GM19239 (cell line): ENCODE measurements at regions not wholly inside any gene's neighbourhood (a gene's known extent, or its start where the extent isn't known, plus 50 kb on each side); places are given as distances from the start of the nearest gene placed in this dataset.

Experiments
- DNase-seq: peaks from one replicate; pipeline ENCODE4 v3.0.0; 2011; ENCODE audit warnings: low spot score; ENCODE audit not compliant: insufficient read length
- FAIRE-seq: peaks from 2 replicates; lab custom pipeline; 2011; peaks lifted over from hg19 to GRCh38; lab: Jason Lieb, UNC

- DNase-seq (no peak), FAIRE-seq (no peak)
These were observed 448.2 kb upstream of the SETBP1 start for GRCh38 chr18:44232500-44232899.

DNA sequence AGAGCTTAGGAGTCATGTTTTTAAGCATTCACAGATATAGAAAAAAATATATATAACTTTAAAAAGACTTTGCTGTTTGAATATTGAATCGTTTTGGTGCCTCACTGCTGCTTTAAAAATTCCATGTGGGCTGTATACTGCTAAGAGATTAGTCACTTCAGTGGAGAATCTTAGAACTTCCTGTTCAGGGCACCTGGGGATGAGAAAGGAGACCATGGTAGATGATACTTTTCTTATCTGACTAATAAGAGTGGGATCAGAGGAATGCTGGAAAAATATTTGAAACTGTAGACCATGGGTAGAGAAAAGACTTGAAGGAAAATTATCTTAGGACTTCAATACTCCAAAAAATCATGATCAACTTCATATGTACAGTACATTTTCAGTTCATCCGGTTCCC lies 442.2 kb upstream of the SETBP1 start:
- DNase-seq = no peak
- no peak for FAIRE-seq

DNA sequence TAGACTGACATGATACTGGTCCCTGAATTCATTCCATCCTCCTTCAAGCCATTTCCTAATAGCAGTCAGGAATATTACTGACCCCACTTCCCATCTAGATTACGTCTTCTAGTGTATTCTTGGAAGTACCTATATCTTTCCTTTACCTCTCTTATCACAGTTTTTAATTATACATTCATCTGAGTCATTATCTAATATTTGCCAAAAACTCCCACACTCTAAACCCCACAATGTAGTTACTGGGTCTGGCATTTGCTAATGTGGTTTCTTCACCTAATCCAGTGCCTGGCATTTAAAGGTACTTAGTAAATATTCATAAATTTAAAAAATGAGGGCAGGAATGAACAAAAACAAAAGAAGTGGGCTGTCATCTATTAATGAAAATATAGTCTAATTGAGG lies 441.8 kb upstream of the SETBP1 start:
- FAIRE-seq = no peak
- no peak for DNase-seq

DNA sequence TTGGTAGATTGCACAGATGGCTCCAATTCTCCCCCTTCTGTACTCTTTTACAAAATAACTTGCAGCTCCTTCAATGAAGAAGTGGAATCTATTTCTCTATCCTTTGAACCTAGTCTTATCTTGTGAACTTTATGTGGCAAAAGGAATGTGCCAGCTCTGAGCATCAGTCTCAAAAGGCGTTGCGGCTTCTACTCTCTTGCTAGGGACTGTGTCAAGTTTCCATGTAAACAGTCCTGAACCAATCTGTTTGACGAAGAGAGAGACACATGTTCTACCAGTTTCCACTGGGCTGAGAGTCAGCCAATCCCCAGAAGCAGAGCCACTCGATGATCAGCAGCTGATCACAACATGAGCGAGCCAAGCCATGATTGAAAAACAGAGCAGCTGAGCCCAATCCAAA lies 439.7 kb upstream of the SETBP1 start:
- DNase-seq = no peak
- no peak for FAIRE-seq

- FAIRE-seq (no peak), DNase-seq (no peak)
These were observed 435.7 kb upstream of the SETBP1 start for GRCh38 chr18:44245019-44245418.

- FAIRE-seq (no peak), DNase-seq (no peak)
These were observed 434.7 kb upstream of the SETBP1 start for GRCh38 chr18:44246001-44246400.

GRCh38 chr18:44258086-44258485 lies 422.6 kb upstream of the SETBP1 start:
- FAIRE-seq = no peak

GRCh38 chr18:44258576-44258975 lies 422.1 kb upstream of the SETBP1 start:
- DNase-seq (no peak), FAIRE-seq (no peak)

More at GRCh38 chr18:44258086-44258485, 422.6 kb upstream of the SETBP1 start:
- no peak for DNase-seq

- FAIRE-seq (no peak), DNase-seq (no peak)
These were observed 421.1 kb upstream of the SETBP1 start for GRCh38 chr18:44259610-44260009.

GRCh38 chr18:44265437-44265836 lies 415.3 kb upstream of the SETBP1 start:
- no peak for DNase-seq
- no peak for FAIRE-seq

- DNase-seq (no peak), FAIRE-seq (no peak)
These were observed 407.4 kb upstream of the SETBP1 start for GRCh38 chr18:44273298-44273697.

DNA sequence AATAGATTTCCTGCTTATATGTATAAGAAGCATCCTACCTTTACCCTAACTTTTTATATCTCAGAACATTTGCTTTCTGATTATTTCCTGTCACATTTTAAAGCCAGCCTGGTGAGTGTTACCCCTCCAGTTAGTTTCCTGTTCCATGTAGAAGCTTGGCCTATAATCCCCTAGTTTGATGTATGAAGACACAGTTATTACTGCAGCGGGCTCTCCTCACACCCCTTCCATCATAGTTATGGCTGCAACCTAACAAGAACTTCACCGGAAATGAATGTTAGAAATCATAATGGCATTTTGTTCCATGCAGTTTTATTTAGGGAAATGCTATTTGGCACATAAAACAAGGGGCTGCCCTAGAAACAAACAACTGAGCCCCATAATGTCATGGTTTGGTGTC lies 400.2 kb upstream of the SETBP1 start:
- DNase-seq = no peak
- FAIRE-seq = no peak

GRCh38 chr18:44286049-44286448 lies 394.6 kb upstream of the SETBP1 start:
- no peak for FAIRE-seq

DNA sequence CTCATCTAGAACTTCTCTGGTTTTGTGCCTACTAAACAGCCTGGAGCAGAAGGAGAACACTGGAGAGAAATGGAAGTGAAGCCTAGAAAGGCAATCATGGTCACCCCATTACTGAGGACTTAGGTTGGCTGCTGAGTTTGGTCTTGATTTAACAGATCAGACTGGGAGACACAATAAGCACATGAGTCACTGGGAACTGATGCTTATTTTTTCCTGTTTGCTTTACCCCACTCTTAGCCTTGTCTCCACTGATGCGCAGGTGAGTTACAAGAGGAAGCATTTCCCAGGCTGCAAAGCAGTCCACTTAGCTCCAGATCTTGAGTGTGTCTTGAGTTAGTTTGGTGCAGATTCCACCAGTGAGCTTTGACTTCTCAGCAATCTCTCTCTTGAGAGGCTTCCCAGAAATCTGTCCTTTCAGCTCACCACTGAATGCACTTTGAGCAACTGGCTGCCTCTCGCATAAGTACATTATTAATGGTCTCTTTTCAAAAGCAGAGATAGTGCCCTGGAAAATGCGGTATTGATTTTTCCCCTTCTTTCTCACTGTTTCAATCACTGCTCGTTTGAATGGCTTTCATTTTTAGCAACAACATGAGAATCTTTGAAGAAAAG lies 390.2 kb upstream of the SETBP1 start:
- DNase-seq (no peak), FAIRE-seq (no peak)

More at GRCh38 chr18:44286049-44286448, 394.6 kb upstream of the SETBP1 start:
- no peak for DNase-seq

DNA sequence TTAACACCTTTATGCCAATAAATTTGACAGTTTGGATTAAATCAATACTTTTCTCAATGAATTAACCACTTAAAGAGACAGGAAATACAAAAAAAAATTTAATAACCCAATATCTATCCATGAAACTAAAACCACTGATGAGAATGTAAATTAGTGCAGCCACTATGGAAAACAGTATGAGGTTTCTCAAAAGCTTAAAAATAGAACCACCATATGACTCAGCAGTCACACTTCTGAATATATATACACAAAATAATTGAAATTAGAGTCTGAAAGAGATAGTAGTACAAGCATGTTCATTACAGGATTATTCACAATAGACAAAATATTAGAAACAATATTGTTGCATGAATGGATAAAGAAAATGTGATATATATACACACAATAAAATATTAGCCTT lies 382.1 kb upstream of the SETBP1 start:
- FAIRE-seq = no peak

GRCh38 chr18:44309185-44309584 lies 371.5 kb upstream of the SETBP1 start:
- FAIRE-seq = no peak

More for the DNA sequence above, 382.1 kb upstream of the SETBP1 start:
- DNase-seq = no peak

GRCh38 chr18:44320619-44321460 lies 359.8 kb upstream of the SETBP1 start:
- FAIRE-seq (no peak), DNase-seq (no peak)

More at GRCh38 chr18:44309185-44309584, 371.5 kb upstream of the SETBP1 start:
- no peak for DNase-seq

DNA sequence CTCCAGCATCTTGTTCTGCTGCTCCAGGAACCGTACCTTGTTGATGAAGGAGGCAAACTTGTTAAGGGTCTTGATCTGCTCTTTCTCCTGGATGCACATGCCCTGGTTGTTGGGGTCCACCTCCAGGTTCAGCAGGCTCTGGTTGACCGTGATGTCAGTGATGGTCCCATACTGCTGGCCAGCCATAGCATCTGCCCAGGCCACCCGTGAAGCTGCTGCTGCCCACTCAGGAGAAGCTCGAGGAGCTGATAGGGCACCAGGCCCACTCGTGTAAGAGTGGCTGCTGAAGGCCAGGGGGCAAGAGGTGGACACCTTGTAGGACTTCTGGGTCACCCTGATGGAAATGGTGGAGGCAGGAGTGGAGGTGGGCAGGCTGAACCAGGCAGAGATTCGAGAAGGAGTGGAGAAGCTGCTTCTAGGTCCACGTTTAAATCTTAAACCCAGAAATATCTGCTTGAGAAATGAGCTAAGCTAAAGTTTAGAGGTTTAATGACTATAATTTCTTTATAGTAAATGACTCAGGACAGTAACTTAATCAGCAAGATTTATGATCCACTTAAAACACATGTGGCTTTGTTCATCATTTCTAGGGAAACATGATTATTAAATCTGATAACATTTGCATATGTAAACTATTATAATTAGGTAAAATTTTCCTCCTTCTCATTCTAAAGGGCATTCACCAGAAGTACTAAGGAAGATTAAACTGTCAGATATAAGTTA lies 358.7 kb upstream of the SETBP1 start:
- no peak for FAIRE-seq
- no peak for DNase-seq

- DNase-seq = no peak
- FAIRE-seq = no peak
These were observed 357.6 kb upstream of the SETBP1 start for GRCh38 chr18:44323125-44323524.

DNA sequence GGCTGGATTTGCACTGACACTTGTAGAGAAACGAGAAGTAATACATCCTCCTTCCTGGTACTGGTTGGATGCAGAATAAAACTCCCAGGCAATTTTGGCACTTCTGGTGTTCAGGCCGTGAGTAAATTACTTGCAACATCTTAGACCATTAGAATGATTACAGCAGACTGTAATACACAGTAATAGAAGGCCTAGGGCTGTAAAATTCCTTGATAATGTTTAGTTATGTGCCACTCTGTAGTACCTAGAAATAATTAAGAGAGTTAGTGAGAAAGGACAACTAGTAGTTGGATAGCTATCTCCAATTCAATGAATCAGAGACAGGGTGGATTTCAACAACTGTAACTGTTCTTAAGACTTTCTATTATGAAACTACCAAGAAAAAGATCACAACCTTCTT lies 356.3 kb upstream of the SETBP1 start:
- DNase-seq (no peak), FAIRE-seq (no peak)
